IPS-20b (cell line): ENCODE measurements at regions not wholly inside any gene's neighbourhood (a gene's known extent, or its start where the extent isn't known, plus 50 kb on each side); places are given as distances from the start of the nearest gene placed in this dataset.

Source experiments
- H3K27ac ChIP-seq: one replicate; pipeline ENCODE4 v1.5.1; 2013; ENCODE audit warnings: low read length
- H3K27me3 ChIP-seq: 2 replicates; pipeline ENCODE4 v1.6.1; 2013; ENCODE audit warnings: mild to moderate bottlenecking, low read length, inconsistent platforms; ENCODE audit not compliant: insufficient read depth
- H3K36me3 ChIP-seq: 2 replicates; pipeline ENCODE4 v1.6.1; 2013; ENCODE audit warnings: low read depth, mild to moderate bottlenecking, inconsistent platforms, low read length, moderate library complexity; ENCODE audit not compliant: insufficient read depth
- H3K4me1 ChIP-seq: 2 replicates; pipeline ENCODE4 v1.6.1; 2013; ENCODE audit warnings: mild to moderate bottlenecking, control low read depth, inconsistent platforms, low read length, moderate library complexity; ENCODE audit not compliant: insufficient read depth
- H3K4me3 ChIP-seq: 2 replicates; pipeline ENCODE4 v1.5.1; 2013; ENCODE audit warnings: mild to moderate bottlenecking, low read length, inconsistent platforms
- H3K9ac ChIP-seq: 2 replicates; pipeline ENCODE4 v1.6.1; 2013; ENCODE audit warnings: low read depth, mild to moderate bottlenecking, inconsistent platforms, low read length, moderate library complexity
- H3K9me3 ChIP-seq: 2 replicates; pipeline ENCODE4 v1.6.1; 2013; ENCODE audit warnings: mild to moderate bottlenecking, low read depth, low read length, inconsistent platforms; ENCODE audit not compliant: insufficient read depth

DNA sequence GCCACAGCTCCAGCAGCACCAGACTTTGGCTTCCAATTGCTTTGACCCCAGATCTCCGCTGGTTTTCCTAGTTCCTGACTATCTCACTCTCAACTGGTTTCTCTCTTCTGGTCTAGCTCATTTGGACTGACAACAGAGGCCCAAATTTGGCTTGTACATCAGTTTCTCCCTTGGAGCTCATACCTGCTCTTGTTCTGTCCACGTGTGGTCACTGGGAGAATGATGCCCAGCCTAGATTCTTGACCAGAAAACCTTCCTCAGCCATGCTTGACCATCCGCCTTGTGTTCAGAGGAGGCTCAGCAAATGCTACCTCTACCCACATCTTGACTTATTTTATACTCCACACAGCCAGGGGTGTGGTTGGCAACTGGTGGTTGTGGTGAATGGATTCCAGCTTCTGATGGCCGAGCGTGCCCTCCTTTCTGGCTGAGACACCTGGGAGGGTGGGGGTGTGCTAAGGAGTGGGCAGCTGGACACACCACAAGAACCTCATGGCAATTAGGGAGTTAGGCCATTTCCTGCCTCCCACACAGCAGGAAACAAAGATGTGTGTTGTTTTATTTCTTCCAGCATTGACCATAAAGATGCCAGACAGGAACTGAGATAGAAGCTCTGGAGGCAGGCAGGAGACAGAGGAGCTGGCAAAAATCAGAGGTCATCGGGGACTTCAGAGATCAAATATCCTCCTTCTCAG is 93.8 kb upstream of the FAM20A start:
- no peak overlapping the region for H3K4me3 ChIP-seq
- no peaks in the 10 kb centered on the region for H3K36me3 ChIP-seq
- no peaks in the 10 kb centered on the region for H3K9me3 ChIP-seq
- H3K27me3 ChIP-seq: no peaks in the 10 kb centered on the region
- no peak overlapping the region for H3K9ac ChIP-seq
- H3K4me1 ChIP-seq: no peaks in the 10 kb centered on the region
- H3K27ac ChIP-seq: no peak overlapping the region

DNA sequence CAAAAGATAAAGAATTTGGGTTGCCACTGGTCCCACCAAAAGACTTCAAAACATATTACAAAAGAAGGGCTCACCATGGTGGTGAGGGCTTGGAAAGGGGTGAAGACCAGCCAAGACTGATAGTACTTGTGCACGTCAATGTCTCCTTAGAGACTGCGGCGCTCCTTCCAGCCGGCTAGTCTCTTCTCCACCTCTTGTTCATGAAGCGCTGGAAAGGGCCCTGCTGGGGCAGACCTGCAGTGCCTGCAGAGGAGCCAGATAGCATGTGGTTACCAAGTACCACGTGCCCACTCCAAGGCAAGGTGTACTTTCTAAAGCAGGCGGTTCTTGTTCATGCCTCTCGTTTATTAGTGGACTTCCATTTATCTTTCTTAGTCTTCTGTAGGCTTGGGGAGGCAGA is 92.7 kb upstream of the FAM20A start:
- H3K27ac ChIP-seq: no peak overlapping the region
- H3K4me3 ChIP-seq: no peak overlapping the region
- no peaks in the 10 kb centered on the region for H3K27me3 ChIP-seq
- H3K9ac ChIP-seq: no peak overlapping the region
- H3K36me3 ChIP-seq: no peaks in the 10 kb centered on the region
- H3K4me1 ChIP-seq: no peaks in the 10 kb centered on the region
- no peaks in the 10 kb centered on the region for H3K9me3 ChIP-seq

GRCh38 chr17:68693466-68693865 is 92.3 kb upstream of the FAM20A start:
- Histone ChIP-seq H3K27ac (no peak overlapping the region), H3K4me1 (no peaks in the 10 kb centered on the region), H3K27me3 (no peaks in the 10 kb centered on the region), H3K9me3 (no peaks in the 10 kb centered on the region), H3K4me3 (no peak overlapping the region), H3K9ac (no peak overlapping the region), H3K36me3 (no peaks in the 10 kb centered on the region)

DNA sequence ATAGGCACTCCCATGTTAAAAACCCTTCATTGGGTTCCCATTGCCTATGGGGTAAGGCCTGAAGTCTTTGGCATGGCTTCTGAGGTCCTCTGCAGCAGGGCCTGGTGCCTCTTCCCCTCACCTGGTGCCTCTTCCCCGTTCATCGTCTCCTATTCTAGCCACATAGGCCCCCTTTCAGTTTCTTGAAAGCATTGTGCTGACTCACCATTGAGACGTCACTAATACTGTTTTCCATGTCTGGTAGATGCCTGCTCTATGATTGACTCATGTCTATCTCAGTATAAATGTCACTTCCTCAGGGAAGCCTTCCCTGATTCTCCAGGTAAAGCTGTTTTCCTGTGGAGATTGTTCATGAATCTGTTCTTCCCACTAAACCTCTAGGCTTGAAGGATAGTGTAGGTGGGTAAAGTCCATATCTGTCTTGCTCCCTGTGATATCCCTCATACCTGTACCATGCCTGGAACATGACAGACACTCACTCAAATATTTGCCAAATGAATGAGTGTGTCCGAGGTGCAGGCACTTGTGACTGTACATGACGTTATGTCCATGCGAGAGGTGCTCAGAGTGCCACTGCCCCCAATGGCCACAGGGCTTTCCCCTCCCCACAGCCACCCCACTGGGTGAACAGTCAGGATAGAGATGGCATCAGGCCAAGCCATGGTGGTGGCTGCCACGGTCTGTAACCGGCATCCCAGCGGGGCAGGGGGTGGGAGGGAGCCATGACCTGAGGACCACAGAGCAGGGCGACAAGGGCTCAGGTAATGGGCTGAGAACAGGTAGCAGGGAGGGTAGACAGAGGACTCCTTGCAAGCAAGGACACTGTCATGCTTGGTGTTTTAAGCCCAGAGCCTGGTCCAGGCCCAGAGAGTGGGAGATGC is 85.2 kb upstream of the FAM20A start:
- Histone ChIP-seq H3K4me3 (no peak overlapping the region), H3K27ac (no peak overlapping the region), H3K36me3 (no peaks in the 10 kb centered on the region), H3K9ac (no peak overlapping the region), H3K27me3 (no peaks in the 10 kb centered on the region), H3K4me1 (no peaks in the 10 kb centered on the region), H3K9me3 (no peaks in the 10 kb centered on the region)

GRCh38 chr17:68684949-68685357 is 83.8 kb upstream of the FAM20A start:
- no peak overlapping the region for H3K27ac ChIP-seq
- H3K36me3 ChIP-seq: no peaks in the 10 kb centered on the region
- H3K27me3 ChIP-seq: no peaks in the 10 kb centered on the region
- H3K4me1 ChIP-seq: no peaks in the 10 kb centered on the region
- H3K9ac ChIP-seq: no peak overlapping the region
- H3K9me3 ChIP-seq: no peaks in the 10 kb centered on the region
- H3K4me3 ChIP-seq: no peak overlapping the region

DNA sequence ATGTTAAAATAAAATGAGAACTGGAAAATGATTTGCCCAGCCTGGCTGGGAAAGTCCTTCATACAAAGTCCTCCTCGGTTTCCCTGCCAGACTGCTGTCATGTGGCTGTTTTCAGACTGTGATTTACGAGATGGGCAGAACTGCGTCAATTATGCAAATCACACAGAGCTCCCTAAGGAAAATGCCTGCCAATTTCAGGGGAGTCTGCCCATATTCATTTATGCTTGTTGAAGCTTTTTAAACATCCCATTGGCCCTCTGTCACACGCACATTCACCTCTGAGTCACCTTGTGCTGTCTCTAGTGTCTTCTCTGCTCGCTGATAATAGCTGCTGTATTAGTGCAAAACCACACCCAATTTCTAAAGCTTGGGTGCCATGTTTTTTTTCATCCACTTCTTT is 81.7 kb upstream of the FAM20A start:
- Histone ChIP-seq H3K4me1 (no peaks in the 10 kb centered on the region), H3K27me3 (no peaks in the 10 kb centered on the region), H3K9me3 (no peaks in the 10 kb centered on the region), H3K27ac (no peak overlapping the region), H3K36me3 (no peaks in the 10 kb centered on the region), H3K4me3 (no peak overlapping the region), H3K9ac (no peak overlapping the region)

- Histone ChIP-seq H3K9me3 (no peaks in the 10 kb centered on the region), H3K4me3 (no peak overlapping the region), H3K9ac (no peak overlapping the region), H3K27ac (no peak overlapping the region), H3K27me3 (no peaks in the 10 kb centered on the region), H3K4me1 (no peaks in the 10 kb centered on the region), H3K36me3 (no peaks in the 10 kb centered on the region)
Measured at GRCh38 chr17:68679882-68680281, 78.7 kb upstream of the FAM20A start.

DNA sequence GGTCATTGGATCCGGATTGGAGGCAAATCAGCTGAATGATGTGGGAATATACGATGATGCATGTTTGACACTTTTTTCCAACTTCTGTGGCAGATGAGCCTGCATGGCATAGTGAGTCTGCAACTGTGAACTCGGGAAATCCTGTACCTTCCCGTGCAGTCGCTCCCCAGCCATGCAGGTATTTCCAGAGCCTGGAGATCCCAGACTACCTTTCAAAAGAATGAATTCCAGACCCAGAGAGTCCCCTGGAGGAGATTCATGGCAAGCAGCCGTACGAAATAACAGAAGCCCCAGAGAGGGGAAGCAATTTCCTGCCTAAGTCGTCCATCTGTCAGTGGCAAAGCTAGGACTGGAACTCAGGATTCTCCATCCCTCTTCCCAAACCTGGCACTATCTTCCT is 75.7 kb upstream of the FAM20A start:
- H3K4me1 ChIP-seq: no peaks in the 10 kb centered on the region
- H3K9ac ChIP-seq: no peak overlapping the region
- H3K4me3 ChIP-seq: no peak overlapping the region
- H3K27ac ChIP-seq: no peak overlapping the region
- H3K36me3 ChIP-seq: no peaks in the 10 kb centered on the region
- no peaks in the 10 kb centered on the region for H3K27me3 ChIP-seq
- H3K9me3 ChIP-seq: no peaks in the 10 kb centered on the region

DNA sequence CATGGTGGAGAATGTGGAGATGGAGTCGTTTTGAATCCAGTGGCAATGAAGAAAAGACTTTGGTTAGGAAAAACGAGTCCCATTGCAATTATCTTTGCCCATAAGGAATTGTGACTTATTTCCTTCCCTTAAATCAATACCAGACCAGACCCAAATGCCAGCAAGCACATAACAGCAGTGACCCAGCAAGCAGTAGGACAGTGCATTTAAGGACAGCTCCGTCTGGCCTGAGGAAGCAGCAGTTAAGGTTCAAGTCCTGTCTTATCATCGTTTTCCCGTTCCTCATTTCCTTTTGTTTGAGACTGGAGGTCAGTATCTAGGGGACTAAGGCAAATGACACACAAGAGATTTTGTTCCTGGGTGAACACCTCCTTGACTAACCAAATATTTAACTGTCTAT is 74.6 kb upstream of the FAM20A start:
- Histone ChIP-seq H3K9ac (no peak overlapping the region), H3K4me1 (no peaks in the 10 kb centered on the region), H3K27ac (no peak overlapping the region), H3K27me3 (no peaks in the 10 kb centered on the region), H3K36me3 (no peaks in the 10 kb centered on the region), H3K9me3 (no peaks in the 10 kb centered on the region), H3K4me3 (no peak overlapping the region)

- Histone ChIP-seq H3K9ac (no peak overlapping the region), H3K9me3 (no peaks in the 10 kb centered on the region), H3K4me3 (no peak overlapping the region), H3K4me1 (no peaks in the 10 kb centered on the region), H3K27me3 (no peaks in the 10 kb centered on the region), H3K27ac (no peak overlapping the region), H3K36me3 (no peaks in the 10 kb centered on the region)
Measured at GRCh38 chr17:68674029-68674925, 73.1 kb upstream of the FAM20A start.

- no peaks in the 10 kb centered on the region for H3K4me1 ChIP-seq
- H3K27me3 ChIP-seq: no peaks in the 10 kb centered on the region
- no peaks in the 10 kb centered on the region for H3K9me3 ChIP-seq
- H3K4me3 ChIP-seq: no peak overlapping the region
- H3K9ac ChIP-seq: no peak overlapping the region
- H3K36me3 ChIP-seq: no peaks in the 10 kb centered on the region
- H3K27ac ChIP-seq: no peak overlapping the region
Measured at GRCh38 chr17:68670967-68671693, 70.0 kb upstream of the FAM20A start.
